ENCODE measurements at regions not wholly inside any gene's neighbourhood (a gene's known extent, or its start where the extent isn't known, plus 50 kb on each side); places are given as distances from the start of the nearest gene placed in this dataset.

DNA sequence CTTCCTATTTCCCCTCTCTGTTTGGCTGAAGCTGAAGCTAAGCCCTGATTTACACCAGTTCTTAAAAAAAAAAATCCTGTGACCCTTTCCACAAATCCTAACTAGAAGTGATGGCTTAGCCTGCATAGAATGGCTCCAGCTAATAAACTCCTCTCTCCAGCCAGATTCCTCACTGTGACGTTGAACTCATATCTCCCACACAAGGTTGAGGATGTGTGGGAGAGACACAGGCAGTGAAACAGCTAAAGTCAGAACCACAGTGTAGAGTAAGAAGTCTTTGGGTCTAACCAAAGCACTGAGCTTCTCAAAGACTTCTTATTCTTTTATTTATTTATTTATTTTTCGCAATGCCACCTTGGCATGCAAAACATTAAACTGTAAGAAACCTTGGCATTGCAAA lies 268.3 kb downstream of the SNX13 start:
- Histone ChIP-seq H3K36me3 (no peaks in the 10 kb centered on the region), H3K4me3 (no peak overlapping the region), H3K9me3 (no peaks in the 10 kb centered on the region), H3K4me1 (no peaks in the 10 kb centered on the region), H3K27me3 (no peaks in the 10 kb centered on the region), H3K27ac (no peak overlapping the region)
- TF ChIP-seq, protein P1, sequence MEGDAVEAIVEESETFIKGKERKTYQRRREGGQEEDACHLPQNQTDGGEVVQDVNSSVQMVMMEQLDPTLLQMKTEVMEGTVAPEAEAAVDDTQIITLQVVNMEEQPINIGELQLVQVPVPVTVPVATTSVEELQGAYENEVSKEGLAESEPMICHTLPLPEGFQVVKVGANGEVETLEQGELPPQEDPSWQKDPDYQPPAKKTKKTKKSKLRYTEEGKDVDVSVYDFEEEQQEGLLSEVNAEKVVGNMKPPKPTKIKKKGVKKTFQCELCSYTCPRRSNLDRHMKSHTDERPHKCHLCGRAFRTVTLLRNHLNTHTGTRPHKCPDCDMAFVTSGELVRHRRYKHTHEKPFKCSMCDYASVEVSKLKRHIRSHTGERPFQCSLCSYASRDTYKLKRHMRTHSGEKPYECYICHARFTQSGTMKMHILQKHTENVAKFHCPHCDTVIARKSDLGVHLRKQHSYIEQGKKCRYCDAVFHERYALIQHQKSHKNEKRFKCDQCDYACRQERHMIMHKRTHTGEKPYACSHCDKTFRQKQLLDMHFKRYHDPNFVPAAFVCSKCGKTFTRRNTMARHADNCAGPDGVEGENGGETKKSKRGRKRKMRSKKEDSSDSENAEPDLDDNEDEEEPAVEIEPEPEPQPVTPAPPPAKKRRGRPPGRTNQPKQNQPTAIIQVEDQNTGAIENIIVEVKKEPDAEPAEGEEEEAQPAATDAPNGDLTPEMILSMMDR (IDR thresholded peaks at IDR 0.05), result no peak
- intact Hi-C loops (cut with DNase I), result no loop called here
- no peak for DNase-seq (ENCODE audit: low spot score in 2 of 2)

DNA sequence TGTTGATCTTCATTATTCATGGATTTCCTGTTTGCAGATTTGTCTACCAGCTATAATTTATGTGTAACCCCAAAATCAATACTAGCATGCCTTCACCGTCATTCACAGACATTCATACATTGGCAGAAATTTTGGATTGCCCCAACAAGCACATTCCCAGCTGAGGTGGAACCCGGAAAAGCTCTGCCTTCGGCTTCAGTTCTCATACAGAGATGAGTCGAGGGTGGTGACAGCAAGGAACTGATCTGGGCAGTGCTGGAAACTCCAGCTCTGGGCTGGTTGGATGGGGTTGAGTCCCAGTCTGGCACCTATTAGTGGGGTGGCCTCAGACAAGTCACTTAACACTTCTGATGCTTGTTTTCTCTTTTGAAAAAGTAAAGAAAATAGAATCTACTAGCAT lies 267.5 kb downstream of the SNX13 start:
- Histone ChIP-seq H3K27me3 (no peaks in the 10 kb centered on the region), H3K36me3 (no peaks in the 10 kb centered on the region), H3K27ac (no peak overlapping the region), H3K4me3 (no peak overlapping the region), H3K4me1 (no peaks in the 10 kb centered on the region), H3K9me3 (no peaks in the 10 kb centered on the region)
- TF ChIP-seq, protein P1 (IDR thresholded peaks at IDR 0.05), result no peak
- intact Hi-C loops (cut with DNase I), result no loop called here
- DNase-seq (ENCODE audit: low spot score in 2 of 2), result no peak

DNA sequence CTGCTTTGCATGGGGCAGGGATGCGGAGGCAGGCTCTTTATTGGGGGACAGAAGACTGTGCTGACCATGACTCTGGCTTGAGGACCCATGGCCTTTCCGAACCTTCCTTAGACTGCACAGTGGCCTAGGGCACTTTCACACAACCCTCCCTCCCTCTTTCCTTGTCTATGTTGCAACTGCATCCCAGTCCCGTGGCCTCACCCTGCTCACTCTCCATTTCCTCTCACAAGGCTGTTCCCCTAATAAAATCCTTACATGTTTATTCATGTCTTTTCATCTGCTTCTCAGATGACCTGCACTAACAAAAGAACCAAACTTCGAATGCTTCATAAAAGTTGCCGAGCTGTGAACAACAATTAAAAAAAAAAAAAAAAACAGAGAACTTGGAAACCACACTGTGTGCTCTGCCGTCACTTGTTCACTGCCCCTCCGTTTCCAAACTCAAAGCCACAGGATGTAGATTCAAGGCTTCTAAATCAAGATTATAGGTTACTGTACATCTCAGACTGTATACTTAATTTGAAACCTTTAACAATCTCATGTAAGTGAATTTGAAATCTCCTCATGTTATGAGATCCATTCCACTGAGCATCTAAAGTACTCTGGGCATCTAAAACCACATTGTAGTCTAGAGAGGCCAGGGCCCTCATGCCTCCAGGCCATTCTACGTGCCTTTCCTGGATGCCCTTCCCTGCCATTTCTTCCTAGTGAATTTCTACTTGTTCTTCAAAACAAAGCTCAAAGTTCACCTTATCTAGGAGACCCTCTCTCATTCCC lies 265.9 kb downstream of the SNX13 start:
- no peaks in the 10 kb centered on the region for H3K9me3 ChIP-seq
- no peak overlapping the region for H3K27ac ChIP-seq
- TF ChIP-seq, protein P1 (IDR thresholded peaks at IDR 0.05), result no peak
- no peaks in the 10 kb centered on the region for H3K4me1 ChIP-seq
- no peaks in the 10 kb centered on the region for H3K27me3 ChIP-seq
- no peak for DNase-seq (ENCODE audit: low spot score in 2 of 2)
- no peak overlapping the region for H3K4me3 ChIP-seq
- intact Hi-C loops (cut with DNase I), result no loop called here
- H3K36me3 ChIP-seq, result no peaks in the 10 kb centered on the region

DNA sequence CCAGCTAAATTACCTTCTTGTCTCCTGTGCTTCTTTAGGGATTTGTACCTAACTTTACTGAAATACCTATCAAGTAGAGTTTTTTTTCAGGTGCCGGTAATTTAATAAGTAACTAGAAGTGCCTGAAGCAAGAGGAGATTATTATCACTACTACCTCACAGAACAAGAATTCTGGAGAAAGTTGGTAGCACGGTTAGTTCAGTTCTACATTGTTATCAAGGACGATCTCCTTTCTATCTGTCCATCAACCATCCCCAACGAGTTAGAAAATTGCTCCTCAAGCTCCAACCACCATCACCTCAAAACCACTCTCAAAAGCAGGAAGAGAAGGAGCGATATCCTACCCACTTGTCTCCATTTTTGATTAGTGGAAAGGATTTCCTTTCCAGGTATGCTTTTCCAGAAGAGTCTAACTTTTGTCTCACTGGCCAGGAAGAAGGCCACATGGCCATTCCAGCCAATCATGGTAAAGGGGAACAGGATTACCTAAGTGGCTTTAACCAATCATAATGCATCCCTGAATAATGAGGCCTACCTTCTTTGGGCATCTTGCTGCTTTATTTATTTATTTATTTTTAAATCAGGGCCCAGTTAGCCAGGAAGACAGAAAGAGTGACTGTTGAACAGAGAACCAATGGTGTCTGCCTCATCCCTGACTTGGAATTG lies 265.2 kb downstream of the SNX13 start:
- TF ChIP-seq, protein P1 (IDR thresholded peaks at IDR 0.05), result no peak
- Histone ChIP-seq H3K4me1 (no peaks in the 10 kb centered on the region), H3K27me3 (no peaks in the 10 kb centered on the region), H3K36me3 (no peaks in the 10 kb centered on the region), H3K4me3 (no peak overlapping the region), H3K27ac (no peak overlapping the region), H3K9me3 (no peaks in the 10 kb centered on the region)
- no peak for DNase-seq (ENCODE audit: low spot score in 2 of 2)
- intact Hi-C loops (cut with DNase I), result no loop called here

DNA sequence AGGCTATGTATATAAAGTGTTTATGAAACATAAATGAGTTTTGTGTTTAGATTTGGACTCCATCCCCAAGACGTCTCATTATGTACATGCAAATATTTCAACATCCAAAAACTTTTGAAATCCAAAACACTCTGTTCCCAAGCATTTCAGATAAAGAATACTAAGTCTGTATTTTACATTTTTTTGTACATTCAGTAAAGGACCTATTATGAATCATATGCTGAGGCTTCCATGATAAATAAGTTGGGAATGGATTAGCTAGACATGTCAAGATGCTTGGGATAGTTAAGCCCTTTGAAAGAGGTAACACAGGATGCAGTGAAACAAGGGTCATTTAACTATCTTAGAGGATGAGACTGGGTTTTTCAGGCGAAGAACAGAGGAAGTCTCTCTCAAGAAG lies 262.9 kb downstream of the SNX13 start:
- TF ChIP-seq, protein P1 (IDR thresholded peaks at IDR 0.05), result no peak
- Histone ChIP-seq H3K36me3 (no peaks in the 10 kb centered on the region), H3K4me3 (no peak overlapping the region), H3K27ac (no peak overlapping the region), H3K27me3 (no peaks in the 10 kb centered on the region), H3K9me3 (no peaks in the 10 kb centered on the region), H3K4me1 (peaks cover 2 to 7% of the 10 kb centered on the region in 2 donors)
- DNase-seq (ENCODE audit: low spot score in 2 of 2), result no peak
- intact Hi-C loops (cut with DNase I), result no loop called here

Data from ascending aorta (tissue), 2 donors.